ENCODE measurements at regions not wholly inside any gene's neighbourhood (a gene's known extent, or its start where the extent isn't known, plus 50 kb on each side); places are given as distances from the start of the nearest gene placed in this dataset.
"Not testable (repeated sequence)": the region's sequence is repeated elsewhere in the genome, so short reads cannot be mapped to it uniquely, and the experiment has no call there.

DNA sequence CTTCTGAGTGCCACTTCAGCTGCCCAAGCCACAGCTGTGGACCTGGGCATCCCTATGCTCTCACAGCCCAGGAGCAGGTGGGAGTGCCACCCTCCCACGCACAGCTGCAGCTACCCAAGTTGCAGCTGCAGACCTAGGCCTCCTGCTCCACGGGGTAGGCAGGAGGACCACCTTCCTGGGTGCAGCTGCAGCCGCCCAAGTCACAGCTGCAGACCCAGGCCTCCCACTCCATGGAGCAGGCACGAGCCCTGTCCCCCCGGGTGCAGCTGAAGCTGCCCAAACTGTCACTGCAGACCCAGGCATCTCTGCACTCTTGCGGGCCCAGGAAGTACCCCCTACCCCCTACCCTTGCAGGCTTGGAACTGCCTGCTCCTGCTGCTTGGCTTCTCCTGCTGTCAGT lies 260.2 kb downstream of the XPNPEP1 start:
- H3K4me1 ChIP-seq (ENCODE audit: control insufficient read depth, insufficient read depth, low read length) = no peaks in the 10 kb centered on the region
- no peaks in the 10 kb centered on the region for H3K36me3 ChIP-seq (ENCODE audit: control insufficient read depth, insufficient read depth, low read length)
- no peak overlapping the region for H3K4me3 ChIP-seq (ENCODE audit: low read depth, low read length)
- H3K27ac ChIP-seq (ENCODE audit: low read depth, low read length) = no peak overlapping the region
- no peak overlapping the region for H3K9ac ChIP-seq (ENCODE audit: low read depth, low read length)
- peaks cover 8% of the 10 kb centered on the region for H3K9me3 ChIP-seq (ENCODE audit: control insufficient read depth, insufficient read depth, low read length)
- H3K27me3 ChIP-seq (ENCODE audit: control insufficient read depth, insufficient read depth, low read length) = no peaks in the 10 kb centered on the region

GRCh38 chr10:109652612-109653011 lies 270.7 kb downstream of the XPNPEP1 start:
- H3K27ac ChIP-seq (ENCODE audit: low read depth, low read length); H3K4me1 ChIP-seq (ENCODE audit: control insufficient read depth, insufficient read depth, low read length); H3K36me3 ChIP-seq (ENCODE audit: control insufficient read depth, insufficient read depth, low read length); H3K4me3 ChIP-seq (ENCODE audit: low read depth, low read length); H3K9ac ChIP-seq (ENCODE audit: low read depth, low read length); H3K27me3 ChIP-seq (ENCODE audit: control insufficient read depth, insufficient read depth, low read length): not testable (repeated sequence)
- peaks cover 11% of the 10 kb centered on the region for H3K9me3 ChIP-seq (ENCODE audit: control insufficient read depth, insufficient read depth, low read length)

DNA sequence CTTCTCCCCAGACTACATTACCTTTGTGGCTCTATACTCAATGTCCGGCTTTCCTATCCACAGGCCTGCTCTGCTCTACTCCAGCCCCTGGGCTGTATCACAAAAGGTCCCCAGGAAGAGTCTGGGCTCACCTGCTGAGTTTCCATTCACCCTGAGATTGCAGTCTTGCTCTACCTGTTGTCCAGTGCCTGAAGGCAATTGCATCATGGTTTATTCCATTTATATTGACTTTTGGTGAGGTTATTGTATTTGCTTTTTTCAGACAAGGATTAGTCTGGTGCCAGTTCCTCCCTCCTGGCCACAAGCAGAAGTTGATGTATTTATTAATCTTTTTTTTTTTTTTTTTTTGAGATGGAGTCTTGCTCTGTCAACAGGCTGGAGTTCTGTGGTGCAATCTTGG lies 273.1 kb downstream of the XPNPEP1 start:
- Histone ChIP-seq H3K9me3 (ENCODE audit: control insufficient read depth, insufficient read depth, low read length) (peaks cover 11% of the 10 kb centered on the region), H3K9ac (ENCODE audit: low read depth, low read length) (no peak overlapping the region), H3K4me3 (ENCODE audit: low read depth, low read length) (no peak overlapping the region), H3K36me3 (ENCODE audit: control insufficient read depth, insufficient read depth, low read length) (no peaks in the 10 kb centered on the region), H3K27ac (ENCODE audit: low read depth, low read length) (no peak overlapping the region), H3K27me3 (ENCODE audit: control insufficient read depth, insufficient read depth, low read length) (no peaks in the 10 kb centered on the region), H3K4me1 (ENCODE audit: control insufficient read depth, insufficient read depth, low read length) (no peaks in the 10 kb centered on the region)

- no peak overlapping the region for H3K9ac ChIP-seq (ENCODE audit: low read depth, low read length)
- H3K4me3 ChIP-seq (ENCODE audit: low read depth, low read length) = no peak overlapping the region
- H3K4me1 ChIP-seq (ENCODE audit: control insufficient read depth, insufficient read depth, low read length) = no peaks in the 10 kb centered on the region
- H3K9me3 ChIP-seq (ENCODE audit: control insufficient read depth, insufficient read depth, low read length) = peaks cover 10% of the 10 kb centered on the region
- H3K36me3 ChIP-seq (ENCODE audit: control insufficient read depth, insufficient read depth, low read length) = no peaks in the 10 kb centered on the region
- H3K27me3 ChIP-seq (ENCODE audit: control insufficient read depth, insufficient read depth, low read length) = no peaks in the 10 kb centered on the region
- no peak overlapping the region for H3K27ac ChIP-seq (ENCODE audit: low read depth, low read length)
These were observed 275.7 kb downstream of the XPNPEP1 start for GRCh38 chr10:109647627-109648026.

DNA sequence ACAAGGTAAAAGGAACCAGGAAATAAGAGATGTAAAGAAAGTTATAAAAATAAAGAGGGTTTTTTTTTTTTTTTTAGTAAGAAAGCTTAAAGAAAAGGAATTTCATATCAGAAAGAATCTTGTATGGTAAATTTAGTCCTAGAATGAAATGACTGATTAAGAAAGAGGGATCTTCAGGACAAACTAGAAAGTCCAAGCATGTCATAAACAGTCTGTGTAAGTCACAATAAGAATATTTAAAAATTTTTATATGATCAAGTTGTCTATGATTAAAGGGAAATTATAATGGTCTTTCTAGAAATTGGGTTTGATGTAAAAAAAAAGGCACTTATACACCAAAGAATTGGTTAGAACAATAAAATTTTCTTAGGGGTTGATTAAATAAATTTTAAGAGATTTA lies 289.5 kb downstream of the XPNPEP1 start:
- no peak overlapping the region for H3K9ac ChIP-seq (ENCODE audit: low read depth, low read length)
- H3K9me3 ChIP-seq (ENCODE audit: control insufficient read depth, insufficient read depth, low read length) = peaks cover 34% of the 10 kb centered on the region
- no peaks in the 10 kb centered on the region for H3K27me3 ChIP-seq (ENCODE audit: control insufficient read depth, insufficient read depth, low read length)
- H3K27ac ChIP-seq (ENCODE audit: low read depth, low read length) = no peak overlapping the region
- no peaks in the 10 kb centered on the region for H3K36me3 ChIP-seq (ENCODE audit: control insufficient read depth, insufficient read depth, low read length)
- no peaks in the 10 kb centered on the region for H3K4me1 ChIP-seq (ENCODE audit: control insufficient read depth, insufficient read depth, low read length)
- no peak overlapping the region for H3K4me3 ChIP-seq (ENCODE audit: low read depth, low read length)

DNA sequence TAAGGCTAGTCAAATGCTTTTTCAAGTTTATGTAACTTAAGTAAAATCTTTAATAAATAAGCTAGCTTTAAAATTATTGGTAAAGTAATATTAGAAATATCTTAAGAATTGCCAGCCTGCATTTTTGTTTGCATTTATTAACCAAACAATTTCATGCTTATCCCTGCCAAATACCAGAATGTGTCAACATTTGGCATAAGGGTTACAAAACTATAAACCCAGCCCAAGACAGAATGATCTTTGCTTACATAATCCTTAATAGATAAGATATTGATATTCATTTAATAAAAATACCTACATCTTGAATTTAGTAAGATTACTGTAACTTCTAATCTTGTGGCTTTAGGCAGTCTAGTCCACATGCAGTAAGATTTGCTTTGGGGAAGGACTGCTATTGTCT lies 290.3 kb downstream of the XPNPEP1 start:
- H3K9me3 ChIP-seq (ENCODE audit: control insufficient read depth, insufficient read depth, low read length) = peaks cover 34% of the 10 kb centered on the region
- H3K4me1 ChIP-seq (ENCODE audit: control insufficient read depth, insufficient read depth, low read length); H3K27ac ChIP-seq (ENCODE audit: low read depth, low read length); H3K36me3 ChIP-seq (ENCODE audit: control insufficient read depth, insufficient read depth, low read length); H3K9ac ChIP-seq (ENCODE audit: low read depth, low read length); H3K4me3 ChIP-seq (ENCODE audit: low read depth, low read length); H3K27me3 ChIP-seq (ENCODE audit: control insufficient read depth, insufficient read depth, low read length): not testable (repeated sequence)

DNA sequence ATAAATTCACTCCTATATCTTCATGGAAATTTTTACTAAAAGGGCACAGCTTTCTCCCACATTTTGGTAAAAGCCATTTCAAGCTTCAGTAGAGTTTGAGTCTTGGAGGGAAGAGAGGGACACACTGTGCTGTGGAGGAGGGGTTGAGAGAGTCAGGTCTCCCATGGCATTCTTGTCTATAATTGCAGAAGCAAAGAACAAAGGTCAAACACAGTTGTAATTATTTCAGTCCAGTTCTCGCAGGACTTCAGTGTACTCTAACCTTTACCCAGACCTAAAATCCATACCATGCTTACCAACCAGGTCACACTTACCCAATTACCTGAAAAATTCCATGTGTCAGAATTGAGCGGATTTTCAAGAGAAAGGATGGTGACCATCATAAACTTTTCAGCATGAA lies 298.4 kb downstream of the XPNPEP1 start:
- no peaks in the 10 kb centered on the region for H3K4me1 ChIP-seq (ENCODE audit: control insufficient read depth, insufficient read depth, low read length)
- H3K4me3 ChIP-seq (ENCODE audit: low read depth, low read length) = no peak overlapping the region
- H3K27ac ChIP-seq (ENCODE audit: low read depth, low read length) = no peak overlapping the region
- no peaks in the 10 kb centered on the region for H3K36me3 ChIP-seq (ENCODE audit: control insufficient read depth, insufficient read depth, low read length)
- H3K9ac ChIP-seq (ENCODE audit: low read depth, low read length) = no peak overlapping the region
- peaks cover 12% of the 10 kb centered on the region for H3K9me3 ChIP-seq (ENCODE audit: control insufficient read depth, insufficient read depth, low read length)
- H3K27me3 ChIP-seq (ENCODE audit: control insufficient read depth, insufficient read depth, low read length) = no peaks in the 10 kb centered on the region

GRCh38 chr10:109622566-109622965 lies 300.7 kb downstream of the XPNPEP1 start:
- H3K27ac ChIP-seq (ENCODE audit: low read depth, low read length) = no peak overlapping the region
- H3K4me3 ChIP-seq (ENCODE audit: low read depth, low read length) = no peak overlapping the region
- H3K36me3 ChIP-seq (ENCODE audit: control insufficient read depth, insufficient read depth, low read length) = no peaks in the 10 kb centered on the region
- H3K4me1 ChIP-seq (ENCODE audit: control insufficient read depth, insufficient read depth, low read length) = no peaks in the 10 kb centered on the region
- no peak overlapping the region for H3K9ac ChIP-seq (ENCODE audit: low read depth, low read length)
- peaks cover 12% of the 10 kb centered on the region for H3K9me3 ChIP-seq (ENCODE audit: control insufficient read depth, insufficient read depth, low read length)
- H3K27me3 ChIP-seq (ENCODE audit: control insufficient read depth, insufficient read depth, low read length) = no peaks in the 10 kb centered on the region

- Histone ChIP-seq H3K36me3 (ENCODE audit: control insufficient read depth, insufficient read depth, low read length) (no peaks in the 10 kb centered on the region), H3K9me3 (ENCODE audit: control insufficient read depth, insufficient read depth, low read length) (peaks cover 9% of the 10 kb centered on the region), H3K27me3 (ENCODE audit: control insufficient read depth, insufficient read depth, low read length) (no peaks in the 10 kb centered on the region), H3K4me3 (ENCODE audit: low read depth, low read length) (no peak overlapping the region), H3K4me1 (ENCODE audit: control insufficient read depth, insufficient read depth, low read length) (no peaks in the 10 kb centered on the region), H3K9ac (ENCODE audit: low read depth, low read length) (no peak overlapping the region), H3K27ac (ENCODE audit: low read depth, low read length) (no peak overlapping the region)
These were observed 302.9 kb downstream of the XPNPEP1 start for GRCh38 chr10:109620396-109620795.

DNA sequence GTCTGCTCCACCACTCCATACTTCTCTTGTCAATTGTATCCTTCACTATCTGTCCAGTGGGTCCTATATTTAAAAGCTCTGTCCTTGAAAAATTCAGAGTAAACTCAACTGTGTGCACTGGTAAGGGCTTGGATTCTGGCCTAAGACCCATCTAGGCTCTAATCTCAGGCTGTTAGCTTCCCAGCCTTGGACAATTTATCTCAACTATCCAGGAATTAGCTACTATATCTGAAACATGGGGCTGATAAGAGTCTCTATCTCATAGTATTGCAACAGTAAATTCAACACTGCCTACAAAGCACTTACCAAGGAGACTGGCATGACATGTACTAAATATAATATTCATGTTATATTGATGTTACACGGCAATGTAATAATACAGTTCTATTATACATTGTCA lies 303.4 kb downstream of the XPNPEP1 start:
- Histone ChIP-seq H3K27me3 (ENCODE audit: control insufficient read depth, insufficient read depth, low read length) (no peaks in the 10 kb centered on the region), H3K27ac (ENCODE audit: low read depth, low read length) (no peak overlapping the region), H3K9me3 (ENCODE audit: control insufficient read depth, insufficient read depth, low read length) (peaks cover 6% of the 10 kb centered on the region), H3K36me3 (ENCODE audit: control insufficient read depth, insufficient read depth, low read length) (no peaks in the 10 kb centered on the region), H3K4me3 (ENCODE audit: low read depth, low read length) (no peak overlapping the region), H3K4me1 (ENCODE audit: control insufficient read depth, insufficient read depth, low read length) (no peaks in the 10 kb centered on the region), H3K9ac (ENCODE audit: low read depth, low read length) (no peak overlapping the region)

GRCh38 chr10:109618748-109619147 lies 304.6 kb downstream of the XPNPEP1 start:
- Histone ChIP-seq H3K9ac (ENCODE audit: low read depth, low read length) (no peak overlapping the region), H3K36me3 (ENCODE audit: control insufficient read depth, insufficient read depth, low read length) (no peaks in the 10 kb centered on the region), H3K4me3 (ENCODE audit: low read depth, low read length) (no peak overlapping the region), H3K9me3 (ENCODE audit: control insufficient read depth, insufficient read depth, low read length) (no peaks in the 10 kb centered on the region; the same call in 1 of the 2 replicates), H3K27ac (ENCODE audit: low read depth, low read length) (no peak overlapping the region), H3K4me1 (ENCODE audit: control insufficient read depth, insufficient read depth, low read length) (no peaks in the 10 kb centered on the region), H3K27me3 (ENCODE audit: control insufficient read depth, insufficient read depth, low read length) (no peaks in the 10 kb centered on the region)

DNA sequence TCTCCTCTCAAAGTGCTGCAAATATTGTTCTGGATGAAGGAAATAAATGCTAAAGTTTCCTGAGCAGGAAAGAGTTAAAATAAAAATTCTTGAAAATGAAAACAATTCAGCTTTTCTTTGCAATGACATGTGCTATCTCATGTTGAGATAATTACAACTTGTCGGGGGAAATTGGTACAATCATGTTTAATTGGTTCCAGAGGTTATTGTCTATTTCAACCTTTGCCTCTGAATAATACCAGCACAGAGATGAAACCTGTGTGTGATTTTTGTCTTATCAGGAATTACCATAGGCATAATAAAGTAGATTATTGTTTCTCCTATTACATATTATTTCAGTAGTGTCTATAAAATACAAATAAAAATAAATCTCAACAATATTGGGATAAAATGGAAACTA lies 305.0 kb downstream of the XPNPEP1 start:
- Histone ChIP-seq H3K4me1 (ENCODE audit: control insufficient read depth, insufficient read depth, low read length) (no peaks in the 10 kb centered on the region), H3K36me3 (ENCODE audit: control insufficient read depth, insufficient read depth, low read length) (no peaks in the 10 kb centered on the region), H3K27me3 (ENCODE audit: control insufficient read depth, insufficient read depth, low read length) (no peaks in the 10 kb centered on the region), H3K4me3 (ENCODE audit: low read depth, low read length) (no peak overlapping the region), H3K9ac (ENCODE audit: low read depth, low read length) (no peak overlapping the region), H3K9me3 (ENCODE audit: control insufficient read depth, insufficient read depth, low read length) (no peaks in the 10 kb centered on the region; the same call in 1 of the 2 replicates), H3K27ac (ENCODE audit: low read depth, low read length) (no peak overlapping the region)

Measured in HUES48 (cell line).